Stimulated activated naive CD4-positive, alpha-beta T cell (primary cell): ENCODE measurements at regions not wholly inside any gene's neighbourhood (a gene's known extent, or its start where the extent isn't known, plus 50 kb on each side); places are given as distances from the start of the nearest gene placed in this dataset.
"Not testable (repeated sequence)": the region's sequence is repeated elsewhere in the genome, so short reads cannot be mapped to it uniquely, and the experiment has no call there.

ENCODE experiments used
- DNase-seq, 6 experiments: peaks; one replicate each; lab custom pipeline; 2025; lab: John Stamatoyannopoulos, UW

DNA sequence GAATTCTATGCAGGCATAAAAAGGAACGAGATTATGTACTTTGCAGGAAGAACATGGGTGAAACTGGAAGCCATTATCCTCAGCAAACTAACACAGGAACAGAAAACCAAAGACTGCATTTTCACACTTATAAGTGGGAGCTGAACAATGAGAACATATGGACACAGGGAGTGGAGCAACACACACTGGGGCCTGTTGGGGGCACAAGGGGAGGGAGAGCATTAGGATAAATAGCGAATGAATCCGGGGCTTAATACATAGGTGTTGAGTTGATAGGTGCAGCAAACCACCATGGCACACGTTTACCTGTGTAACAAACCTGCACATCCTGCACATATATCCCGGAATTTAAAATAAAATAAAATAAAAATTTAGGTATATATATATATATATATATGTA lies 80.2 kb upstream of the ZFP42 start:
- not testable (repeated sequence) for DNase-seq

DNA sequence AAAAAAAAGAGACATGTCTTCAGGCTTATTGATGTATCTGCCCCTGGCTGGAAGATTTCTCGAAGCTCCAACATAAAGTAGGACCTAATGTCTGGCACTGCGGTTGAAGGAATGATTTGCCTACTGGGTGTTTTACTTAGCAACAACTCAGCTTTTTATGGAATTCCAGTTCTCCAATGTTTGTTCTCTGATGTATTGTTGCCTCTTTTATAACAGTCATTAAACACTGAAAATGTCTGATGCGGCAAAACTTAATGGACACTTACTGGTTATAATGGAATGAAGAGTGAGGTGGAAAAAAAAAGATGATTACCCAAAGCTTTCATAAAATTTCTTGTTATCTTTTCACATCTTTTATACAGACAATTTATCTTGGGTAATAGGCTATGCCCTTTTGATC lies 75.6 kb upstream of the ZFP42 start:
- no peak for DNase-seq

- no peak for DNase-seq
These were observed 73.5 kb upstream of the ZFP42 start for GRCh38 chr4:187921946-187922623.

- no peak for DNase-seq
These were observed 66.5 kb upstream of the ZFP42 start for GRCh38 chr4:187929024-187929423.

DNA sequence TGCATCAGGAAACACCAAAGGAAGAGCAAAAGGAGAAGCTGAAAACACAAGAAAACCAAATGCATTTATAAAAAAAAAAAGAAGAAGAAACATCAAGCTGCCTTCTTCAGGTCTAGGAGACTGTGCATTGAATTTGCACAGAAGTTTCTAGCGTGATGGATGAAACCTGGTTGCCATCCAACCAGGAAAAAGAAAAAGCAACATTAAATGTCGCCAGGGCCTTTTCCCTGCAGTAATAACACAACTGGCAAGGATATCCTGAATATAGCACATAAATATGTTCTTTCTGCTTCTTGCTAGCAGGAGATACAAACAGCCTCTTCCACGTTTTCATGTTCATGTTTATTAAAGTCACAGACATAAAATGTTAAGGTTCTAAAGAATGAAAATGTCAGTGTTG lies 60.8 kb upstream of the ZFP42 start:
- DNase-seq, result no peak

GRCh38 chr4:187937557-187937956 lies 58.0 kb upstream of the ZFP42 start:
- DNase-seq, result no peak

DNA sequence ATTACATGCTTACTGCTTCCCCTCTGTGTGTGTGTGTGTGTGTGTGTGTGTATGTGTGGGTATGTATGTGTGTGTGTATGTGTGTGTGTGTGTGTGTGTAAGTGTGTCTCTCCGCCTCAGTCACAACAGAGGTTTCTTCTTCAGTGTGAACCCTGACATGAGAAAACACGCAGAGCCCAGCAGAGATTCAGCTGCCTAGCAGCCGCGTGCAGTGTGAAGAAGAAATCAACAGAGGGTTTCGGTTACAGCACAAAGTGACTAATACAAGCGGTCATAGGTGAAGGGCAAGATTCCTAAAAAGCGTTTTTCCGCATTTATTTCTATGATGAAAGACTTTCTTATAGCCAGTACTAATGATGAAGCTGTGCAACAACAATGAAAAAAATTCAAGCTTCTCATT lies 55.3 kb upstream of the ZFP42 start:
- no peak for DNase-seq

- DNase-seq, result no peak
These were observed 52.6 kb upstream of the ZFP42 start for GRCh38 chr4:187942968-187943367.

- DNase-seq, result no peak
These were observed 51.4 kb upstream of the ZFP42 start for GRCh38 chr4:187944179-187944578.
